Lung (tissue), 11 donors: ENCODE measurements at regions not wholly inside any gene's neighbourhood (a gene's known extent, or its start where the extent isn't known, plus 50 kb on each side); places are given as distances from the start of the nearest gene placed in this dataset.

ENCODE experiments used
- ATAC-seq: fragments of 200-7000 bp; cut with Tn5 transposase; one replicate; pipeline ENCODE4 v1.9.1; 2020; ENCODE audit warnings: moderate number of reproducible peaks; ENCODE audit not compliant: insufficient read depth, low FRiP score
- DNase-seq, 3 donors: peaks; one replicate each; pipeline ENCODE4 v3.0.0-alpha.2; 2013 to 2017
- H3K27ac ChIP-seq, 2 donors: one replicate each; pipeline ENCODE4 v1.5.1; 2013; ENCODE audit warnings: mild to moderate bottlenecking in 2 of 2, moderate library complexity in 2 of 2, control low read depth in 1 of 2, inconsistent platforms in 1 of 2, low read depth in 1 of 2, low read length in 1 of 2
- H3K27me3 ChIP-seq, 3 donors: one replicate each; pipeline ENCODE4 v1.5.1; 2013; ENCODE audit warnings: low read length in 2 of 3; ENCODE audit not compliant: control insufficient read depth in 3 of 3, insufficient read depth in 3 of 3
- H3K36me3 ChIP-seq, 4 donors: one replicate each; pipeline ENCODE4 v1.5.1; 2013; ENCODE audit warnings: low read length in 4 of 4, mild to moderate bottlenecking in 1 of 4, moderate library complexity in 1 of 4; ENCODE audit not compliant: control insufficient read depth in 4 of 4, insufficient read depth in 4 of 4
- H3K4me1 ChIP-seq, 5 donors: one replicate each; pipeline ENCODE4 v1.5.1; 2013; ENCODE audit warnings: low read length in 5 of 5, mild to moderate bottlenecking in 2 of 5, moderate library complexity in 1 of 5; ENCODE audit not compliant: control insufficient read depth in 5 of 5, insufficient read depth in 5 of 5
- H3K4me3 ChIP-seq: one replicate; pipeline ENCODE4 v1.5.1; 2013; ENCODE audit warnings: mild to moderate bottlenecking, control low read depth, moderate library complexity
- H3K9ac ChIP-seq, 2 donors: one replicate each; pipeline ENCODE4 v1.5.1; 2013; ENCODE audit warnings: low read length in 2 of 2, control low read depth in 1 of 2; ENCODE audit not compliant: insufficient read depth in 1 of 2
- H3K9me3 ChIP-seq, 4 donors: one replicate each; pipeline ENCODE4 v1.5.1; 2013; ENCODE audit warnings: low read length in 3 of 4, mild to moderate bottlenecking in 1 of 4, moderate library complexity in 1 of 4; ENCODE audit not compliant: control insufficient read depth in 4 of 4, insufficient read depth in 3 of 4
- WGBS, 2 donors: extraction: QIAGEN DNeasy Blood & Tissue Kit; methylation state at CpG; one replicate each; pipeline ENCODE4 v1.1.7; 2013; 5-methylcytosine and 5-hydroxymethylcytosine counted together
- TF ChIP-seq, protein P1 (sequence below): IDR thresholded peaks from 2 replicates; pipeline ENCODE4 v1.5.1; 2012; ENCODE audit warnings: mild to moderate bottlenecking; ENCODE audit errors: control extremely low read depth, extremely low read depth
- donor health status: control.
- donor health status: control.
- donor health status: Bipolar disorder and iron deficiency.
- donor health status: healthy.
- donor health status: DM: yes; HTN: yes; CAD: no.

DNA sequence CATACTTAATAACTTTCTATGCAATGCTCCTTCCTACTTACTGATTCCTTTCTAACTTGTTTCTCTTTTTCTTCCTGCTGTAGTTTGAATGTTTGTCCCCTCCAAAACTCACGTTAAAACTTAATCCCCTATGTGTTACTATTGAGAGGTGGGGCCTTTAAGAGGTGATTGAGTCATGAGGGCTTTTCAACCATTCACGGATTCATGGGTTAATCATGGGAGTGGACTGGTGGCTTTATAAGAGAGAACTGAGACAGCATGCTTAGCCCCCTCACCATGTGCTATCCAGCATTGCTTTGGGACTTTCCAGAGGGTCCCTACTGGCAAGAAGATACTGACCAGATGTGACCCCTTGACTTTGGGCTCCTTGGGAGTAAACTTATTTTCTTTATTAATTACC, 66.0 kb upstream of the TRIM9 start:
- TF ChIP-seq, protein P1, sequence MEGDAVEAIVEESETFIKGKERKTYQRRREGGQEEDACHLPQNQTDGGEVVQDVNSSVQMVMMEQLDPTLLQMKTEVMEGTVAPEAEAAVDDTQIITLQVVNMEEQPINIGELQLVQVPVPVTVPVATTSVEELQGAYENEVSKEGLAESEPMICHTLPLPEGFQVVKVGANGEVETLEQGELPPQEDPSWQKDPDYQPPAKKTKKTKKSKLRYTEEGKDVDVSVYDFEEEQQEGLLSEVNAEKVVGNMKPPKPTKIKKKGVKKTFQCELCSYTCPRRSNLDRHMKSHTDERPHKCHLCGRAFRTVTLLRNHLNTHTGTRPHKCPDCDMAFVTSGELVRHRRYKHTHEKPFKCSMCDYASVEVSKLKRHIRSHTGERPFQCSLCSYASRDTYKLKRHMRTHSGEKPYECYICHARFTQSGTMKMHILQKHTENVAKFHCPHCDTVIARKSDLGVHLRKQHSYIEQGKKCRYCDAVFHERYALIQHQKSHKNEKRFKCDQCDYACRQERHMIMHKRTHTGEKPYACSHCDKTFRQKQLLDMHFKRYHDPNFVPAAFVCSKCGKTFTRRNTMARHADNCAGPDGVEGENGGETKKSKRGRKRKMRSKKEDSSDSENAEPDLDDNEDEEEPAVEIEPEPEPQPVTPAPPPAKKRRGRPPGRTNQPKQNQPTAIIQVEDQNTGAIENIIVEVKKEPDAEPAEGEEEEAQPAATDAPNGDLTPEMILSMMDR, result no peak
- WGBS, 2 donors, result 59 to 73% methylated on average over 2 of the region's 2 CpGs
- no peaks in the 10 kb centered on the region for H3K9me3 ChIP-seq
- no peaks in the 10 kb centered on the region for H3K36me3 ChIP-seq
- no peak overlapping the region for H3K9ac ChIP-seq
- no peak overlapping the region for H3K27ac ChIP-seq
- H3K4me1 ChIP-seq, result peaks cover 0 to 5% (median 0%) of the 10 kb centered on the region in 5 donors
- H3K27me3 ChIP-seq, result no peaks in the 10 kb centered on the region
- no peak overlapping the region for H3K4me3 ChIP-seq
- ATAC-seq, result no peak
- DNase-seq, result no peak

DNA sequence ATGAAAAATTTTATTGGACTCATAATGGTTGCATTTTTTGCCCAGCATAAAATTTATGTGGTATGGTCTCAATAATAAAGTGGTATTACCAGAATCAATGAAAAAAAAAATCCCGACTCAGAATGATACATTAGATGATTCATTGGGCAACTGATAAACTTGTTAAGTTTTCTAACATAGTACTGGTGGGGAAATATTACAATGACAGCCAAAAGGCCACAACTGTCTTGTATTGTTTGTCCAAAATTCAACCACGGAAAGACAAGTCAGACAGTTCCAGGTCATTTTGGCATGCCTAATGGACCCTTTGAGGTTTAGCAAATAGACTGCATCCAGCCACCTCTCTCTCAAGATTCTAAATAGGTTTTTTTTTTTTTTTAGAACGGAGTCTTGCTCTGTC, 70.5 kb upstream of the TRIM9 start:
- Histone ChIP-seq H3K4me3 (no peak overlapping the region), H3K36me3 (no peaks in the 10 kb centered on the region), H3K4me1 (peaks cover 0 to 8% (median 0%) of the 10 kb centered on the region in 5 donors), H3K9me3 (no peaks in the 10 kb centered on the region), H3K27me3 (no peaks in the 10 kb centered on the region), H3K27ac (no peak overlapping the region), H3K9ac (no peak overlapping the region)
- no peak for DNase-seq
- ATAC-seq, result no peak
- 71 to 74% methylated on average over 3 of the region's 3 CpGs for WGBS, 2 donors
- TF ChIP-seq, protein P1, result no peak

DNA sequence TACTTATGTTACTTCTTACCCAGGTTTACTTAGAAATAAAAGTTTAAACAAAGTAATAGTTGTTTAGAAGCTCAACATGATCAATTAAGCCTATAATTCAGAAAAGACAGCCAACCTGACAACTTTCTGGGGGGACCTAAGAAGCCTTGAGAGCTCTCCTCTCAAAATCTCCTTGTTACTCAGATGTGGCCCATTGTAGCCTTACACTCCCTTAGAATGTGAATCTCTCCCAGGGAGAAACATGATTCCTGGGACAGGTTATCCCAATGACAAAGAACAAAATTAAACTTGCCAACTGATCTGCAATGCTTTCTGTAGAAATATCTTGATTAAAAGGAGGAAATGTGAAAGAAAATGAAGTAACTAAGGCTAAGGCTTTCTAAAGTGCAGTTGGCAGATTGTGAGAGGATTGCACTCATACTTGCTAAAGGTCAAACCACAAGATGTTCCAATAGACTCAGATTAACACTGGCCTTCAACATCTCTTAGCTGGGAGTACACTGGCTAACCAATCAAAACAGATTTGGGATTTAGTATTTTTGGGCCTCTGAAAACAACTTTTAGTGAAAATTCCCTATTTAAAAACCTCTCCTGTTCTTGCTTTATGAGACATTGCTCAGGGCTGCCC, 72.3 kb upstream of the TMX1 start:
- Histone ChIP-seq H3K9ac (no peak overlapping the region), H3K4me3 (no peak overlapping the region), H3K27me3 (no peaks in the 10 kb centered on the region), H3K9me3 (no peaks in the 10 kb centered on the region), H3K36me3 (no peaks in the 10 kb centered on the region), H3K4me1 (peaks cover 0 to 8% (median 0%) of the 10 kb centered on the region in 5 donors), H3K27ac (no peak overlapping the region)
- DNase-seq, result no peak
- ATAC-seq, result peak; percentile 47
- TF ChIP-seq, protein P1, result no peak

DNA sequence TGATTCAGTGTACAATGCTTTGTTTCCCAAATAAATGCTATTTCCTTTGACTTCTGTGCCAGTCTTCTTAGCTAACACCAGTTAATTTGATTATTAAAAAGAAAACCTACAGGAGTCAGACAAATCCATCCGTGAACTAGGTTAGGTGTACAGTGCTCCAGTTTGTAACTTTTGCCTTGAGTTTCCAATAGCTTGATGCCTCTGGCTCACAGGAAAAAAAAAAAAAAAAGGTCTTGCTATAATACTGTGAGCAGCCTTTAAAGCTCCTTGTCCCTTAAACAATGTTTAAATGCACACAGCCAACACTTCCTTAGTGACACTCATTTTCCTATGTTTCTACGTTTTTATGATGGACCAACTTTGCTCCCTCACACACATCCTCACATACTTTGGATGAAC, 71.8 kb upstream of the TMX1 start:
- ATAC-seq (no peak), DNase-seq (no peak)
- Histone ChIP-seq H3K9ac (no peak overlapping the region), H3K9me3 (no peaks in the 10 kb centered on the region), H3K4me3 (no peak overlapping the region), H3K27me3 (no peaks in the 10 kb centered on the region), H3K27ac (no peak overlapping the region), H3K36me3 (no peaks in the 10 kb centered on the region), H3K4me1 (peaks cover 0 to 8% (median 0%) of the 10 kb centered on the region in 5 donors)
- WGBS, 2 donors, result 55 to 80% methylated on average over 2 of the region's 2 CpGs
- TF ChIP-seq, protein P1, result no peak
